ENCODE measurements at regions not wholly inside any gene's neighbourhood (a gene's known extent, or its start where the extent isn't known, plus 50 kb on each side); places are given as distances from the start of the nearest gene placed in this dataset.

- ATAC-seq (ENCODE audit: low read depth in 2 of 2) = no peak
- Mint-ChIP-seq H3K9me3 (peaks cover 8 to 22% (median 17%) of the 10 kb centered on the region in 7 donors), H3K4me1 (peaks cover 3 to 5% (median 3%) of the 10 kb centered on the region in 3 donors), H3K4me3 (no peak overlapping the region), H3K27me3 (no peaks in the 10 kb centered on the region), H3K27ac (no peak overlapping the region), H3K36me3 (peaks cover 9 to 13% of the 10 kb centered on the region in 2 donors)
- no peak for DNase-seq
Measured at GRCh38 chr5:124044613-124045012, 532.6 kb downstream of the CSNK1G3 start.

DNA sequence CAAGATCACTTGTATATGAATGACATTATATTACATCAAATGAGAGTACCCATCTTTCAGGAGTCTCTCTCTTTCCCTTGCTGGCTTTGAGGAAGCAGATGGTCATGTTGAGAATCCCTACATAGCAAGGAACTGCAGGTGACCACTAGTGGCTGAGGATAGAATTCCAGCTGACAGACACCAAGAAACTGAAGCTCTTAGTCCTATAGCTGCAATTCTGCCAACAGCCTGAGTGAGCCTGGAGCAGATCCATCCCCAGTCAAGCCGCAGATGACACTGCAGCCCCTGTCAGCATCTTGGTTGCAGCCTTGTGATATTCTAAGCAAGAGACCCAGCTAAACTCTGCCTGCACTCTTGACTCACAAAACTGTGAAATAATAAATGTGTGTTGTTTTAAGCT is 531.5 kb downstream of the CSNK1G3 start:
- ATAC-seq (ENCODE audit: low read depth in 2 of 2) (peak in 1 of 2 donors; percentile 28), DNase-seq (no peak)
- H3K4me3 Mint-ChIP-seq = no peak overlapping the region
- peaks cover 9 to 13% of the 10 kb centered on the region in 2 donors for H3K36me3 Mint-ChIP-seq
- H3K9me3 Mint-ChIP-seq = peaks cover 8 to 29% (median 20%) of the 10 kb centered on the region in 7 donors
- no peaks in the 10 kb centered on the region for H3K27me3 Mint-ChIP-seq
- peaks cover 0 to 6% (median 3%) of the 10 kb centered on the region in 3 donors for H3K4me1 Mint-ChIP-seq
- no peak overlapping the region for H3K27ac Mint-ChIP-seq

DNA sequence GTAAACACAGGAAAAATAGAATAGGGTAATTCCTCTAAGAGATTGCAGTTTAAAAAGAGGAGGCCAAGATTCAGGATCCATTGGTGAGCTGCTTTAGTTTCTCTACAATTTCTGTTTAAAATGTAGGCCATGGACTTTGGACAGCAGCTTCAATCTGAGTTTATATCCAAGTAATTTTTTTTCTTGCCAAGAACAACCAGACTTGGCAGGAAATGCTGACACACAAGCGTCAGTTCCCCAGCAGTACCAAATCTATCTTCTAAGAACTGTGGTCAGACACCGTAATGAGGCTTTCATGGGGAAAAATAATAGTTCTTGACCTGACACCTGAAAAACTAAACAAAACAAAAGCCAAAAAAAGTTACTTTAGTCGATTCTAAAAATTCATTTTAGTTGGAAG is 528.8 kb downstream of the CSNK1G3 start:
- ATAC-seq (ENCODE audit: low read depth in 2 of 2) (no peak), DNase-seq (no peak)
- peaks cover 9 to 13% of the 10 kb centered on the region in 2 donors for H3K36me3 Mint-ChIP-seq
- peaks cover 8 to 34% (median 19%) of the 10 kb centered on the region in 7 donors for H3K9me3 Mint-ChIP-seq
- peaks cover 6 to 15% (median 7%) of the 10 kb centered on the region in 3 donors for H3K4me1 Mint-ChIP-seq
- peak overlapping the region in 1 of 6 donors; percentile 77 for H3K27ac Mint-ChIP-seq
- H3K27me3 Mint-ChIP-seq = no peaks in the 10 kb centered on the region
- H3K4me3 Mint-ChIP-seq = no peak overlapping the region

- ATAC-seq (ENCODE audit: low read depth in 2 of 2) = no peak
- H3K9me3 Mint-ChIP-seq = peaks cover 8 to 34% (median 19%) of the 10 kb centered on the region in 7 donors
- no peaks in the 10 kb centered on the region for H3K27me3 Mint-ChIP-seq
- H3K27ac Mint-ChIP-seq = peak overlapping the region in 1 of 6 donors; percentile 9
- peaks cover 14 to 27% (median 15%) of the 10 kb centered on the region in 3 donors for H3K4me1 Mint-ChIP-seq
- no peak overlapping the region for H3K4me3 Mint-ChIP-seq
- H3K36me3 Mint-ChIP-seq = peaks cover 9 to 13% of the 10 kb centered on the region in 2 donors
- no peak for DNase-seq
Measured at GRCh38 chr5:124039410-124039809, 527.4 kb downstream of the CSNK1G3 start.

DNA sequence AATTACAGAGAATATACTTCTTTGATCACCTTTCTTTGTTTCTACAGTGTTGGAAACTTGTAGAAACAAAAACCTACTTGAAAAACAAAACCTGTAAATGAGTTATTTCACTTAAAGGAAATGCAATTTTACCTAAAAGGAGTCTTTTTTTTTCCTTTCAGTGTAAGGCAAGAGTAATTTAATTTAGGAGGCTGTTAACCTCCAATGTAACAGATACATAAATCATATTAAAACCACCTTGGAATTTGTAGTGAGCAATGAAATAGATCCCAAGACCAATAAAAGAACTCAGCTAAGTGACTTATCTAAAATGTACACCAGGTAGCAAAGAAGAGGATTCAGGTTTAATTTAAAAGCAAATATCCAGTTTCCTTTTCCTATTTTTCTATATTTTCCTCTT is 524.8 kb downstream of the CSNK1G3 start:
- peak overlapping the region in 4 of 6 donors; percentile 32 to 90 (median 84) for H3K27ac Mint-ChIP-seq
- H3K4me1 Mint-ChIP-seq = peaks cover 24 to 49% (median 30%) of the 10 kb centered on the region in 3 donors
- no peak overlapping the region for H3K4me3 Mint-ChIP-seq
- peaks cover 7 to 32% (median 12%) of the 10 kb centered on the region in 7 donors for H3K9me3 Mint-ChIP-seq
- H3K27me3 Mint-ChIP-seq = no peaks in the 10 kb centered on the region
- peaks cover 8 to 13% of the 10 kb centered on the region in 2 donors for H3K36me3 Mint-ChIP-seq
- no peak for ATAC-seq (ENCODE audit: low read depth in 2 of 2)
- no peak for DNase-seq

DNA sequence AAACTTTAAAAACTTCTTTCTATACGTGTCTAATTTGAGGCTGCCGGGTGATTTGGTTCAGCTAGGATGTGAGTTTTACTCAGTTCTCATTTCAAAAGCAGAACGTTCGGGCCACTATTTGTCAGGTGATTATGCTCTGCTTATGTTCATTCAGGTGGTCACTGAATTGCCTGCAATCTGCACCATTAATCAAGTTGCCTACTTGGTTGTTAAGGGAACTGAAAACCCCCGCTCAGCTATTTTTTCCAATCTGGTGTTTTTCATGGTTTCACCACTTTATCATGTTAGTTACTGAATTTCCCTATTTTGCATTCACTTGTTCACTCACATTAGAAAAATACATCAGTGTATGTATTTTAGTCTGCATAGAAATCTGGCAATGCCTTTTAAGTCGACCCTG is 523.0 kb downstream of the CSNK1G3 start:
- peak; percentile 86 for DNase-seq
- peak overlapping the region; percentile 72 to 96 (median 90) for H3K27ac Mint-ChIP-seq
- H3K9me3 Mint-ChIP-seq = peaks cover 0 to 14% (median 5%) of the 10 kb centered on the region in 7 donors
- H3K4me1 Mint-ChIP-seq = peaks cover 21 to 45% (median 30%) of the 10 kb centered on the region in 3 donors
- ATAC-seq (ENCODE audit: low read depth in 2 of 2) = peak; percentile 95 to 96
- H3K27me3 Mint-ChIP-seq = no peaks in the 10 kb centered on the region
- H3K4me3 Mint-ChIP-seq = peak overlapping the region in 6 of 8 donors; percentile 6 to 80 (median 60)
- H3K36me3 Mint-ChIP-seq = no peaks in the 10 kb centered on the region

DNA sequence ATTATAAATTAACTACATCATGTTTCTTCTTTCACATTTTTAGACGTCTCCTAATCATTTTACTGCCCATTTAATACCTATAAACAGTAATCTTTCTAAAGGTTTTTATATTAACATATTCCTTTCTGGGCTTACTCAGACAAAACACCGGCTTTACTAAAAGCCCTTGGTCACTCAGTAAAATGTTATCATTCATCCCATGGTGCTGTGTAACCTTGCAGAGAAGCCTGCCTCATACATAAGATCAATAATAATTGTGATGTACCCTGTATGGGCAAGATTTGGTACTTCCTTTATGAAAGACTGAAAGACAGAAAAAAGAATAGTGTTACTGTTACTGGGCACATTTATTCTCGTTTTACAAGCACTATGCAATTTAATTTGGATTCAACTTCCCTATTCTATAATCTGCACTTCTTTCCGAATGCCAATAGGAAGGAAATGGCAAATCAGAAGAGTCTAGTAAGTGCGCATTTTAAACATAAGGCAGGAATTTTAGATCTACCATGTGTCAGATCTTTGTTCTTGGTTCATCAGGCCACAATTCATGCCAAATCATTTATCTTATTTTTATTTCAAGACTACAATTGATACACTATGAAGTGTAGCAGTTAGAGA is 522.2 kb downstream of the CSNK1G3 start:
- Mint-ChIP-seq H3K36me3 (no peaks in the 10 kb centered on the region), H3K27ac (peak overlapping the region; percentile 72 to 96 (median 90)), H3K4me3 (peak overlapping the region; percentile 5 to 80 (median 46)), H3K27me3 (no peaks in the 10 kb centered on the region), H3K9me3 (peaks cover 0 to 13% (median 5%) of the 10 kb centered on the region in 7 donors), H3K4me1 (peaks cover 21 to 45% (median 30%) of the 10 kb centered on the region in 3 donors)
- peak; percentile 19 for DNase-seq
- ATAC-seq (ENCODE audit: low read depth in 2 of 2) = peak; percentile 18 to 20

DNA sequence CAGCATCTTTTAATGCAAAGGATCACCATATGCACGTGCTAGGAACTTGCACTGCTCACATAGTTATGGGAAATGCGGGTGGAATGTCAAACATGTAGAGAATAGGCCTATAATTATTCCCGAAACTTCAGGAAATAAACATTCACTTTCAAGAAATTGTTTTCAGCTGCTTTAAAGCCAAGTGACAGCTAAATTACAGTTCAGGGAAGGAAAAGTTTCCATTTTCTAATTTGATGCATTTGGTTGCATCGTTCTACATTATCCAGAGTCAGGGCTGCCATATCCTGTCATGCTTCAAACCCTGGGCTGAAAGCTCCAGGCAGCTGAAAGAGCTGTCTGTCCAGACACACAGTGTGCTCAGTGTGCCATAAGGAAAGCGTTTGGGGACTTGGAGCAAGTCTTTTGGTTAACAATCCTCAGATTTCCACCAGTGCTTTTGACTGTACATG is 518.1 kb downstream of the CSNK1G3 start:
- Mint-ChIP-seq H3K9me3 (peaks cover 0 to 5% (median 0%) of the 10 kb centered on the region in 7 donors), H3K27ac (peak overlapping the region in 1 of 6 donors; percentile 54), H3K4me1 (peaks cover 15 to 27% (median 22%) of the 10 kb centered on the region in 3 donors), H3K36me3 (peaks cover 0 to 7% of the 10 kb centered on the region in 2 donors), H3K4me3 (no peak overlapping the region), H3K27me3 (peaks cover 6 to 10% (median 8%) of the 10 kb centered on the region in 3 donors)
- ATAC-seq (ENCODE audit: low read depth in 2 of 2) (no peak), DNase-seq (no peak)

- ATAC-seq (ENCODE audit: low read depth in 2 of 2) (no peak), DNase-seq (no peak)
- Mint-ChIP-seq H3K4me1 (peaks cover 0 to 3% (median 0%) of the 10 kb centered on the region in 3 donors), H3K4me3 (no peak overlapping the region), H3K27ac (no peak overlapping the region), H3K9me3 (peaks cover 0 to 5% (median 0%) of the 10 kb centered on the region in 7 donors), H3K36me3 (peaks cover 0 to 7% of the 10 kb centered on the region in 2 donors), H3K27me3 (peaks cover 6 to 15% (median 10%) of the 10 kb centered on the region in 3 donors)
Measured at GRCh38 chr5:124027441-124027840, 515.5 kb downstream of the CSNK1G3 start.

DNA sequence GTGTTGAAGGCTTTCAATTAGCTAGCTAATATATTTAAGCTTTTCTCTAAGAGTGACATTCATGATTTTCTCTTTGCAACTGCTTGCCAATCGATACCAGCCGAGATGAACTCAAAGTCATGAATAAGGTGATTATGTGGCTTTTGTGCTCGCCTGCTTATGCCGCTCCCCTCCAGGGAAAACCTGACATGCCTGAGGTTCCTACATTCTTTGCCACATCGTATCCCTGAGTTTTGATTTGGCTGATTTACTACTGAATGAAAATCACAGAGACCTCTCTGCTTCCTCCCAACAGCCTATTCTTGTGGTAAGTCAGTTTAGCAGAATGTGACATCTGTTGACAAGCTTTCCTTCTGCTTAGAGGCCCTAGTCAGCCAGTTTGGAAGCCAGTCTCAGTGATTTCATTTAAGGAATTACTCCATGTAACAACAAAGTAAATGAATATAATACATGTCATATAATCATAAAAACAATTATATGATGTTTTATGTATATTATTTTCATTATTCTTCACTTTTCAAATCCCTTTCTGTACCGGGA is 513.4 kb downstream of the CSNK1G3 start:
- Mint-ChIP-seq H3K9me3 (peaks cover 5 to 10% (median 7%) of the 10 kb centered on the region in 7 donors), H3K4me1 (no peaks in the 10 kb centered on the region), H3K4me3 (peak overlapping the region in 1 of 8 donors; percentile 39), H3K27me3 (peaks cover 6 to 15% (median 10%) of the 10 kb centered on the region in 3 donors), H3K36me3 (peaks cover 0 to 11% of the 10 kb centered on the region in 2 donors), H3K27ac (no peak overlapping the region)
- ATAC-seq (ENCODE audit: low read depth in 2 of 2) (no peak), DNase-seq (no peak)

- Mint-ChIP-seq H3K4me3 (no peak overlapping the region), H3K36me3 (peaks cover 0 to 17% of the 10 kb centered on the region in 2 donors), H3K9me3 (peaks cover 5 to 17% (median 12%) of the 10 kb centered on the region in 7 donors), H3K27ac (peak overlapping the region in 1 of 6 donors; percentile 15), H3K27me3 (peaks cover 6 to 15% (median 10%) of the 10 kb centered on the region in 3 donors), H3K4me1 (no peaks in the 10 kb centered on the region)
- ATAC-seq (ENCODE audit: low read depth in 2 of 2) (no peak), DNase-seq (no peak)
Measured at GRCh38 chr5:124022966-124023365, 511.0 kb downstream of the CSNK1G3 start.

- H3K9me3 Mint-ChIP-seq = peaks cover 5 to 17% (median 12%) of the 10 kb centered on the region in 7 donors
- no peak overlapping the region for H3K4me3 Mint-ChIP-seq
- ATAC-seq (ENCODE audit: low read depth in 2 of 2) (no peak), DNase-seq (no peak)
- no peak overlapping the region for H3K27ac Mint-ChIP-seq
- H3K36me3 Mint-ChIP-seq = peaks cover 0 to 14% of the 10 kb centered on the region in 2 donors
- H3K4me1 Mint-ChIP-seq = no peaks in the 10 kb centered on the region
- peaks cover 3 to 7% (median 4%) of the 10 kb centered on the region in 3 donors for H3K27me3 Mint-ChIP-seq
Measured at GRCh38 chr5:124021776-124022175, 509.8 kb downstream of the CSNK1G3 start.

GRCh38 chr5:124021066-124021641 is 509.2 kb downstream of the CSNK1G3 start:
- Mint-ChIP-seq H3K4me1 (no peaks in the 10 kb centered on the region), H3K27ac (no peak overlapping the region), H3K27me3 (peaks cover 0 to 7% (median 0%) of the 10 kb centered on the region in 3 donors), H3K4me3 (no peak overlapping the region), H3K9me3 (peaks cover 5 to 17% (median 12%) of the 10 kb centered on the region in 7 donors), H3K36me3 (peaks cover 0 to 10% of the 10 kb centered on the region in 2 donors)
- DNase-seq (no peak), ATAC-seq (ENCODE audit: low read depth in 2 of 2) (no peak)

All from naive B cell (primary cell).